ENCODE measurements at regions not wholly inside any gene's neighbourhood (a gene's known extent, or its start where the extent isn't known, plus 50 kb on each side); places are given as distances from the start of the nearest gene placed in this dataset.

- no peak for TF ChIP-seq IRF3 (IDR thresholded peaks at IDR 0.05)
- TF ChIP-seq SMAD1 (IDR thresholded peaks at IDR 0.05; ENCODE audit: low read depth, partially characterized antibody), result no peak
These were observed 136.5 kb upstream of the PRNP start (continued) for GRCh38 chr20:4549711-4550259.

- Histone ChIP-seq H3K4me2 (ENCODE audit: control insufficient read depth, insufficient read depth) (no peak overlapping the region), H3K27ac (ENCODE audit: control insufficient read depth, insufficient read depth) (no peak overlapping the region), H3K27me3 (replicated peaks in 1 of 2; ENCODE audit: control insufficient read depth in 2 of 2, insufficient read depth in 2 of 2, low read length in 1 of 2) (no peaks in the 10 kb centered on the region), H3K4me3 (no peak overlapping the region), H3K4me1 (ENCODE audit: control insufficient read depth, insufficient read depth, low read length) (no peaks in the 10 kb centered on the region), H3K36me3 (ENCODE audit: control insufficient read depth in 2 of 2, insufficient read depth in 2 of 2, low read length in 1 of 2) (no peaks in the 10 kb centered on the region), H3K9me3 (replicated peaks; ENCODE audit: control insufficient read depth, insufficient read depth, low read length) (no peaks in the 10 kb centered on the region), H2AFZ (ENCODE audit: control insufficient read depth, low read depth, low read length) (no peak overlapping the region), H3K9ac (ENCODE audit: control insufficient read depth, insufficient read depth, low read length) (no peak overlapping the region), H4K20me1 (ENCODE audit: control insufficient read depth, insufficient read depth) (no peaks in the 10 kb centered on the region), H3K79me2 (ENCODE audit: control insufficient read depth, insufficient read depth, low read length) (no peaks in the 10 kb centered on the region)
- no peak for TF ChIP-seq IRF4 (IDR thresholded peaks at IDR 0.05; ENCODE audit: low read depth, low read length)
- TF ChIP-seq ZSCAN29 (IDR thresholded peaks at IDR 0.05), result no peak
- TF ChIP-seq HDAC6 (IDR thresholded peaks at IDR 0.05; ENCODE audit: unreplicated experiment), result no peak
- TF ChIP-seq FOXK2 (IDR thresholded peaks at IDR 0.05), result no peak
- no peak for TF ChIP-seq MLLT1 (IDR thresholded peaks at IDR 0.05)
- TF ChIP-seq TARDBP (IDR thresholded peaks at IDR 0.05; ENCODE audit: borderline replicate concordance), result no peak
- TF ChIP-seq SIN3A (IDR thresholded peaks at IDR 0.05; ENCODE audit: low read depth, low read length), result no peak
- TF ChIP-seq MTA2 (IDR thresholded peaks at IDR 0.05; ENCODE audit: low read depth), result no peak
- no peak for TF ChIP-seq ZNF384 (IDR thresholded peaks at IDR 0.05; ENCODE audit: borderline replicate concordance, low read depth, low read length)
- no peak for TF ChIP-seq HDAC2 (IDR thresholded peaks at IDR 0.05)
- no peak for TF ChIP-seq RELB (IDR thresholded peaks at IDR 0.05; ENCODE audit: low read depth)
- no peak for TF ChIP-seq ATF3 (IDR thresholded peaks at IDR 0.05; ENCODE audit: borderline replicate concordance, extremely low read depth, low read depth, low read length)
- no peak for TF ChIP-seq BMI1 (IDR thresholded peaks at IDR 0.05; ENCODE audit: borderline replicate concordance)
- TF ChIP-seq BRCA1 (IDR thresholded peaks at IDR 0.05; ENCODE audit: low read depth, low read length), result no peak
- no peak for TF ChIP-seq ZBTB33 (IDR thresholded peaks at IDR 0.05)
- intact Hi-C loops (cut with micrococcal nuclease; ENCODE audit: unreplicated experiment) (no loop called here), in situ Hi-C loops (cut with MboI) (no loop called here)
- SMC1A ChIA-PET (ENCODE audit: uncharacterized antibody, unreplicated experiment), result no interaction called here
- DNase-seq (ENCODE audit: low read depth, low spot score) (no peak), ATAC-seq (no peak), FAIRE-seq (no peak)
- 17% methylated on average over 2 of the region's 2 CpGs for WGBS (ENCODE audit: insufficient coverage, insufficient replicate concordance, low lambda C conversion rate, missing lambda C conversion rate)
- no TSS peak for BruUV-seq (replicated peaks)
- CTCF ChIA-PET, result no interaction called here
- RAD21 ChIA-PET (ENCODE audit: unreplicated experiment), result no interaction called here
- POLR2A ChIA-PET, result no interaction called here
These were observed 137.7 kb upstream of the PRNP start for GRCh38 chr20:4548552-4548951.

Data from GM12878 (cell line).